ENCODE measurements at regions not wholly inside any gene's neighbourhood (a gene's known extent, or its start where the extent isn't known, plus 50 kb on each side); places are given as distances from the start of the nearest gene placed in this dataset.

- H3K4me1 ChIP-seq (ENCODE audit: control insufficient read depth, extremely low read depth, insufficient read depth, low read length) = peaks cover 4% of the 10 kb centered on the region
- H3K79me2 ChIP-seq (ENCODE audit: control insufficient read depth, insufficient read depth, low read length) = no peaks in the 10 kb centered on the region
- H2AFZ ChIP-seq (ENCODE audit: control insufficient read depth, low read length) = no peak overlapping the region
- no peak overlapping the region for H3K27ac ChIP-seq (ENCODE audit: control insufficient read depth, insufficient read depth, low read length)
- no peak for DNase-seq (ENCODE audit: low read depth, low spot score)
- TF ChIP-seq CTCF (optimal IDR thresholded peaks at IDR 0.05 in 1 of 3, IDR thresholded peaks at IDR 0.05 in 1 of 3, conservative IDR thresholded peaks at IDR 0.05 in 1 of 3; ENCODE audit: extremely low read depth in 1 of 3, insufficient read depth in 2 of 3, low read length in 3 of 3) (no peak), EZH2 (IDR thresholded peaks at IDR 0.05; ENCODE audit: low read length) (no peak)
- dilution Hi-C loops (cut with MboI; ENCODE audit: extremely low pct_ligation_motif_present, low sequenced_read_pairs) = no loop called here
- no peaks in the 10 kb centered on the region for H4K20me1 ChIP-seq (ENCODE audit: control insufficient read depth, extremely low read depth, insufficient read depth, low read length)
- no peak overlapping the region for H3K9ac ChIP-seq (ENCODE audit: control insufficient read depth, extremely low read depth, insufficient read depth, low read length)
- H3K27me3 ChIP-seq (ENCODE audit: control insufficient read depth, extremely low read depth, insufficient read depth, low read length) = peaks cover 11% of the 10 kb centered on the region
- H3K4me2 ChIP-seq (ENCODE audit: control insufficient read depth, extremely low read depth, insufficient read depth, low read depth, low read length) = no peak overlapping the region
- no peaks in the 10 kb centered on the region for H3K9me1 ChIP-seq (ENCODE audit: control insufficient read depth, extremely low read depth, insufficient read depth, low read length)
- no peak overlapping the region for H3K4me3 ChIP-seq (ENCODE audit: control insufficient read depth in 2 of 3, extremely low read depth in 1 of 3, insufficient read depth in 2 of 3, low read depth in 1 of 3, low read length in 3 of 3)
- H3K36me3 ChIP-seq (ENCODE audit: control insufficient read depth in 2 of 2, extremely low read depth in 1 of 2, insufficient read depth in 2 of 2, low read length in 2 of 2) = no peaks in the 10 kb centered on the region
- no peak for FAIRE-seq
- H3K9me3 ChIP-seq (ENCODE audit: control insufficient read depth, low read depth, low read length) = no peaks in the 10 kb centered on the region
Measured at GRCh38 chr7:41872966-41873365, 170.1 kb upstream of the INHBA start.

GRCh38 chr7:41870461-41871138 is 167.7 kb upstream of the INHBA start:
- Histone ChIP-seq H3K79me2 (ENCODE audit: control insufficient read depth, insufficient read depth, low read length) (no peaks in the 10 kb centered on the region), H4K20me1 (ENCODE audit: control insufficient read depth, extremely low read depth, insufficient read depth, low read length) (no peaks in the 10 kb centered on the region), H3K4me1 (ENCODE audit: control insufficient read depth, extremely low read depth, insufficient read depth, low read length) (peaks cover 4% of the 10 kb centered on the region), H3K9me3 (ENCODE audit: control insufficient read depth, low read depth, low read length) (peaks cover under 1% of the 10 kb centered on the region), H3K27ac (ENCODE audit: control insufficient read depth, insufficient read depth, low read length) (no peak overlapping the region), H3K9ac (ENCODE audit: control insufficient read depth, extremely low read depth, insufficient read depth, low read length) (no peak overlapping the region), H3K4me3 (ENCODE audit: control insufficient read depth in 2 of 3, extremely low read depth in 1 of 3, insufficient read depth in 2 of 3, low read depth in 1 of 3, low read length in 3 of 3) (no peak overlapping the region), H3K36me3 (ENCODE audit: control insufficient read depth in 2 of 2, extremely low read depth in 1 of 2, insufficient read depth in 2 of 2, low read length in 2 of 2) (no peaks in the 10 kb centered on the region), H3K4me2 (ENCODE audit: control insufficient read depth, extremely low read depth, insufficient read depth, low read depth, low read length) (no peak overlapping the region), H2AFZ (ENCODE audit: control insufficient read depth, low read length) (no peak overlapping the region), H3K9me1 (ENCODE audit: control insufficient read depth, extremely low read depth, insufficient read depth, low read length) (no peaks in the 10 kb centered on the region), H3K27me3 (ENCODE audit: control insufficient read depth, extremely low read depth, insufficient read depth, low read length) (peaks cover 11% of the 10 kb centered on the region)
- TF ChIP-seq EZH2 (IDR thresholded peaks at IDR 0.05; ENCODE audit: low read length) = no peak
- TF ChIP-seq CTCF (optimal IDR thresholded peaks at IDR 0.05 in 1 of 3, IDR thresholded peaks at IDR 0.05 in 1 of 3, conservative IDR thresholded peaks at IDR 0.05 in 1 of 3; ENCODE audit: extremely low read depth in 1 of 3, insufficient read depth in 2 of 3, low read length in 3 of 3) = no peak
- DNase-seq (ENCODE audit: low read depth, low spot score) = no peak
- no peak for FAIRE-seq
- dilution Hi-C loops (cut with MboI; ENCODE audit: extremely low pct_ligation_motif_present, low sequenced_read_pairs) = no loop called here

Measured in keratinocyte (primary cell).